H1 (cell line): ENCODE measurements at regions not wholly inside any gene's neighbourhood (a gene's known extent, or its start where the extent isn't known, plus 50 kb on each side); places are given as distances from the start of the nearest gene placed in this dataset.

Experiments
- CTCF ChIA-PET: fragments of 300-600 bp; sonication (Branson Sonifier 250); formaldehyde crosslinking; loops from one replicate; lab custom pipeline; 2021; ENCODE audit not compliant: partially characterized antibody; lab: Charles Lee
- POLR2A ChIA-PET: fragments of 300-600 bp; sonication (Branson Sonifier 250); formaldehyde crosslinking; loops from one replicate; lab custom pipeline; 2021; ENCODE audit warnings: inconsistent platforms; ENCODE audit not compliant: partially characterized antibody; lab: Charles Lee
- DNase-seq, 2 experiments: peaks; one replicate each; pipeline versions ENCODE4 v3.0.0 to v3.0.0-alpha.2; 2010 to 2022; ENCODE audit warnings: low spot score in 2 of 2, low read depth in 1 of 2, mixed read lengths in 1 of 2
- FAIRE-seq: peaks from 2 replicates; lab custom pipeline; 2011; peaks lifted over from hg19 to GRCh38; lab: Jason Lieb, UNC
- H2AFZ ChIP-seq: 2 replicates; pipeline ENCODE4 v1.8.1; 2012; ENCODE audit warnings: low read length, inconsistent platforms
- H2AK5ac ChIP-seq: 2 replicates; pipeline ENCODE4 v1.6.1; 2013; ENCODE audit warnings: low read depth, low read length
- H2BK120ac ChIP-seq: replicated peaks from 2 replicates; pipeline ENCODE3; 2013; ENCODE audit warnings: low read depth, low read length, inconsistent platforms
- H2BK12ac ChIP-seq: 2 replicates; pipeline ENCODE4 v1.6.1; 2013; ENCODE audit warnings: low read depth, low read length
- H2BK15ac ChIP-seq: 2 replicates; pipeline ENCODE4 v1.6.1; 2013; ENCODE audit warnings: low read length
- H2BK20ac ChIP-seq: 2 replicates; pipeline ENCODE4 v1.6.1; 2013; ENCODE audit warnings: low read length
- H2BK5ac ChIP-seq: 2 replicates; pipeline ENCODE4 v1.6.1; 2013; ENCODE audit warnings: low read depth, low read length
- H3K14ac ChIP-seq: 2 replicates; pipeline ENCODE4 v1.6.1; 2013; ENCODE audit warnings: inconsistent platforms; ENCODE audit not compliant: insufficient read length
- H3K18ac ChIP-seq: 2 replicates; pipeline ENCODE4 v1.6.1; 2013; ENCODE audit warnings: low read length; ENCODE audit errors: extremely low read depth
- H3K23ac ChIP-seq: 2 replicates; pipeline ENCODE4 v1.6.1; 2013; ENCODE audit warnings: inconsistent platforms; ENCODE audit not compliant: insufficient read length
- H3K23me2 ChIP-seq: 2 replicates; pipeline ENCODE4 v1.6.1; 2013; ENCODE audit warnings: low read depth, low read length
- H3K27ac ChIP-seq: 2 replicates; pipeline ENCODE4 v1.6.1; 2011; ENCODE audit warnings: low read depth, low read length, inconsistent platforms
- H3K27me3 ChIP-seq, 4 experiments: replicated peaks in 1 of 4; 1 replicate in 1 of 4; 2 replicates in 3 of 4; pipeline versions ENCODE4 v1.6.1 to v1.8.1; 2011 to 2013; ENCODE audit warnings: low read length in 3 of 4, mild to moderate bottlenecking in 3 of 4, inconsistent platforms in 2 of 4, mixed read lengths in 2 of 4, moderate library complexity in 1 of 4; ENCODE audit not compliant: control insufficient read depth in 3 of 4, insufficient read depth in 3 of 4; ENCODE audit errors: extremely low read depth in 1 of 4
- H3K36me3 ChIP-seq, 4 experiments: 2 replicates each; pipeline versions ENCODE4 v1.6.1 to v1.8.1; 2011 to 2013; ENCODE audit warnings: mild to moderate bottlenecking in 4 of 4, low read length in 3 of 4, moderate library complexity in 2 of 4, control low read depth in 1 of 4, inconsistent platforms in 1 of 4; ENCODE audit not compliant: insufficient read depth in 4 of 4, control insufficient read depth in 2 of 4
- H3K4ac ChIP-seq: replicated peaks from 2 replicates; pipeline ENCODE3; 2013; ENCODE audit warnings: low read length, low read depth, mixed read lengths, inconsistent platforms; ENCODE audit not compliant: insufficient read length
- H3K4me1 ChIP-seq, 4 experiments: replicated peaks in 1 of 4; 1 replicate in 1 of 4; 2 replicates in 3 of 4; pipeline versions ENCODE4 v1.6.1 to v1.8.1; 2011 to 2013; ENCODE audit warnings: low read length in 3 of 4, inconsistent platforms in 2 of 4, mixed read lengths in 1 of 4; ENCODE audit not compliant: insufficient read depth in 4 of 4, control insufficient read depth in 3 of 4
- H3K4me2 ChIP-seq, 2 experiments: 2 replicates each; pipeline versions ENCODE4 v1.6.1 to v1.8.1; 2011 to 2013; ENCODE audit warnings: low read depth in 2 of 2, low read length in 2 of 2, control low read depth in 1 of 2, inconsistent platforms in 1 of 2, mild to moderate bottlenecking in 1 of 2; ENCODE audit not compliant: insufficient read depth in 1 of 2
- H3K4me3 ChIP-seq, 4 experiments: fragments of 200-600, 300-600 bp in 1 of 4; sonication (generic), shearing (Covaris generic), sonication (Bioruptor Twin) in 1 of 4; 2 replicates each; pipeline versions ENCODE4 v1.5.1 to v1.8.1; 2011 to 2016; ENCODE audit warnings: low read length in 4 of 4, low read depth in 3 of 4, control low read depth in 2 of 4, inconsistent platforms in 2 of 4, mild to moderate bottlenecking in 2 of 4, mixed read lengths in 1 of 4, moderate library complexity in 1 of 4; ENCODE audit not compliant: insufficient read depth in 2 of 4; ENCODE audit errors: extremely low read depth in 1 of 4
- H3K56ac ChIP-seq: replicated peaks from 2 replicates; pipeline ENCODE3; 2013; ENCODE audit warnings: low read depth, mild to moderate bottlenecking, mixed read lengths, low read length, inconsistent platforms; ENCODE audit not compliant: insufficient read length
- H3K79me1 ChIP-seq: 2 replicates; pipeline ENCODE4 v1.6.1; 2013; ENCODE audit warnings: low read depth, low read length, control low read depth
- H3K79me2 ChIP-seq, 2 experiments: 2 replicates each; pipeline versions ENCODE4 v1.6.1 to v1.8.1; 2012 to 2013; ENCODE audit warnings: low read length in 2 of 2, mild to moderate bottlenecking in 2 of 2, inconsistent platforms in 1 of 2; ENCODE audit not compliant: insufficient read depth in 2 of 2, control insufficient read depth in 1 of 2
- H3K9ac ChIP-seq, 4 experiments: replicated peaks in 1 of 4; 1 replicate in 1 of 4; 2 replicates in 3 of 4; pipeline versions ENCODE4 v1.6.1 to v1.8.1; 2011 to 2013; ENCODE audit warnings: low read depth in 3 of 4, low read length in 3 of 4, control low read depth in 2 of 4, mild to moderate bottlenecking in 2 of 4, moderate library complexity in 2 of 4, inconsistent platforms in 1 of 4; ENCODE audit errors: extremely low read depth in 1 of 4
- H3K9me3 ChIP-seq, 2 experiments: 2 replicates each; pipeline versions ENCODE4 v1.6.1 to v1.8.1; 2012 to 2013; ENCODE audit warnings: mild to moderate bottlenecking in 2 of 2, moderate library complexity in 2 of 2, control low read depth in 1 of 2, inconsistent platforms in 1 of 2, low read depth in 1 of 2, low read length in 1 of 2, mixed read lengths in 1 of 2; ENCODE audit not compliant: insufficient read depth in 2 of 2
- H4K20me1 ChIP-seq, 2 experiments: replicated peaks in 1 of 2; 2 replicates each; pipeline versions ENCODE3 to v1.8.1; 2011 to 2013; ENCODE audit warnings: inconsistent platforms in 2 of 2, low read length in 2 of 2, mild to moderate bottlenecking in 1 of 2; ENCODE audit not compliant: insufficient read depth in 2 of 2, control insufficient read depth in 1 of 2
- H4K5ac ChIP-seq: 2 replicates; pipeline ENCODE4 v1.6.1; 2013; ENCODE audit warnings: low read length, low read depth, mixed read lengths, inconsistent platforms; ENCODE audit not compliant: insufficient read length
- H4K8ac ChIP-seq: 2 replicates; pipeline ENCODE4 v1.8.0; 2013; ENCODE audit warnings: mild to moderate bottlenecking, moderate library complexity, low read length, inconsistent platforms; ENCODE audit not compliant: insufficient read depth; ENCODE audit errors: extremely low read depth
- H4K91ac ChIP-seq: replicated peaks from 2 replicates; pipeline ENCODE3; 2013; ENCODE audit warnings: low read length, mixed read lengths, inconsistent platforms; ENCODE audit not compliant: insufficient read length
- ATF3 ChIP-seq: IDR thresholded peaks from 2 replicates; pipeline ENCODE4 v1.6.1; 2011; ENCODE audit warnings: low read depth, mild to moderate bottlenecking, low read length; ENCODE audit not compliant: insufficient read depth
- EGR1 ChIP-seq: IDR thresholded peaks from 2 replicates; pipeline ENCODE4 v1.6.1; 2011; ENCODE audit warnings: low read depth, low read length, borderline replicate concordance
- GTF2F1 ChIP-seq: IDR thresholded peaks from 2 replicates; pipeline ENCODE4 v1.6.1; 2012; ENCODE audit warnings: low read depth, low read length, improper control_type of control experiment, borderline replicate concordance
- JUN ChIP-seq: IDR thresholded peaks from 2 replicates; pipeline ENCODE4 v1.6.1; 2011; ENCODE audit warnings: low read depth, mild to moderate bottlenecking, improper control_type of control experiment, low read length
- PHF8 ChIP-seq: fragments of 200-600 bp; sonication (generic); conservative IDR thresholded peaks from 2 replicates; pipeline ENCODE4 v1.7.1; 2012; ENCODE audit warnings: low read depth, mild to moderate bottlenecking, inconsistent platforms, low read length, moderate library complexity
- POU5F1 ChIP-seq: IDR thresholded peaks from 2 replicates; pipeline ENCODE4 v1.6.1; 2011; ENCODE audit warnings: low read depth, mild to moderate bottlenecking, low read length, moderate library complexity
- SP2 ChIP-seq: IDR thresholded peaks from 2 replicates; pipeline ENCODE4 v1.6.1; 2012; ENCODE audit warnings: mild to moderate bottlenecking, low read length, inconsistent platforms
- SUZ12 ChIP-seq: fragments of 200-600 bp; sonication (generic); IDR thresholded peaks from 2 replicates; pipeline ENCODE4 v1.6.1; 2012; ENCODE audit warnings: mild to moderate bottlenecking, inconsistent platforms, low read length, moderate library complexity, mixed read lengths
- TAF1 ChIP-seq: IDR thresholded peaks from 2 replicates; pipeline ENCODE4 v1.6.1; 2011; ENCODE audit warnings: mild to moderate bottlenecking, low read depth, low read length
- WGBS, 2 experiments: shearing (Covaris generic) in 1 of 2; methylation state at CpG; one replicate each; pipeline versions ENCODE4 v1.1.6 to v1.1.7; 2013 to 2015; ENCODE audit warnings: low lambda C conversion rate in 2 of 2, mixed read lengths in 2 of 2, inconsistent platforms in 1 of 2, low coverage in 1 of 2, missing lambda C conversion rate in 1 of 2; ENCODE audit not compliant: insufficient replicate concordance in 2 of 2, insufficient coverage in 1 of 2, insufficient read length in 1 of 2; ENCODE audit errors: extremely low coverage in 1 of 2, missing lambda C conversion rate in 1 of 2; 5-methylcytosine and 5-hydroxymethylcytosine counted together

- POLR2A ChIA-PET = no interaction called here
- TF ChIP-seq JUN = no peak
- no peak for TF ChIP-seq GTF2F1
- TF ChIP-seq SUZ12 = no peak
- no peak for TF ChIP-seq SP2
- no peak for TF ChIP-seq POU5F1
- TF ChIP-seq ATF3 = no peak
- no peak for TF ChIP-seq PHF8
- TF ChIP-seq TAF1 = no peak
- no peak for TF ChIP-seq EGR1
- TF ChIP-seq, all 59 proteins: peak for 0
These were observed 108.4 kb upstream of the PNPT1 start for GRCh38 chr2:55802067-55802466.

More at GRCh38 chr2:55802067-55802466, 108.4 kb upstream of the PNPT1 start:
- H3K56ac ChIP-seq = no peak overlapping the region
- H3K4me1 ChIP-seq = peaks cover 0 to 6% (median 0%) of the 10 kb centered on the region in 4 experiments; a peak in 1 of 7 replicates
- no peak overlapping the region for H4K91ac ChIP-seq
- no peak overlapping the region for H3K4ac ChIP-seq
- no peaks in the 10 kb centered on the region for H3K27me3 ChIP-seq
- H4K20me1 ChIP-seq = no peaks in the 10 kb centered on the region
- WGBS, 2 experiments = 83% methylated on average over 2 of the region's 2 CpGs; no CpG with 5 or more reads in 1 of the 2 experiments
- no peak overlapping the region for H2BK12ac ChIP-seq
- no peak for FAIRE-seq
- H3K4me2 ChIP-seq = no peak overlapping the region
- H3K9ac ChIP-seq = no peak overlapping the region
- no peaks in the 10 kb centered on the region for H3K23me2 ChIP-seq
- no peak overlapping the region for H2BK20ac ChIP-seq
- H3K9me3 ChIP-seq = no peaks in the 10 kb centered on the region
- H3K4me3 ChIP-seq = no peak overlapping the region
- no peak overlapping the region for H4K8ac ChIP-seq
- no peak overlapping the region for H3K18ac ChIP-seq
- DNase-seq = no peak
- no peak overlapping the region for H2BK120ac ChIP-seq
- H3K79me2 ChIP-seq = no peaks in the 10 kb centered on the region
- H3K36me3 ChIP-seq = no peaks in the 10 kb centered on the region
- no peak overlapping the region for H3K14ac ChIP-seq
- CTCF ChIA-PET = interaction anchor here (0.8 to 1.2 kb wide), 2 partner anchors 10 to 160 kb away, joined by 3 to 5 read pairs; no protein-coding TSS in a partner anchor
- H3K79me1 ChIP-seq = no peaks in the 10 kb centered on the region
- H4K5ac ChIP-seq = no peak overlapping the region
- H2BK15ac ChIP-seq = no peak overlapping the region
- H2AFZ ChIP-seq = no peak overlapping the region
- no peak overlapping the region for H3K23ac ChIP-seq
- no peak overlapping the region for H3K27ac ChIP-seq
- H2BK5ac ChIP-seq = no peak overlapping the region
- no peak overlapping the region for H2AK5ac ChIP-seq
